ENCODE measurements at regions not wholly inside any gene's neighbourhood (a gene's known extent, or its start where the extent isn't known, plus 50 kb on each side); places are given as distances from the start of the nearest gene placed in this dataset.

- ChIA-PET POLR2A (no interaction called here), CTCF (no interaction called here)
- TF ChIP-seq ZNF384 (IDR thresholded peaks at IDR 0.05) (no peak), CTBP1 (IDR thresholded peaks at IDR 0.05; ENCODE audit: borderline replicate concordance) (no peak), FOXK2 (IDR thresholded peaks at IDR 0.05) (no peak), HDGF (IDR thresholded peaks at IDR 0.05; ENCODE audit: borderline replicate concordance) (no peak), ARNT (IDR thresholded peaks at IDR 0.05) (no peak), FOXA1 (IDR thresholded peaks at IDR 0.05) (no peak), SP1 (IDR thresholded peaks at IDR 0.05) (no peak), ELF4 (IDR thresholded peaks at IDR 0.05) (no peak), TARDBP (IDR thresholded peaks at IDR 0.05) (no peak), FOXM1 (IDR thresholded peaks at IDR 0.05; ENCODE audit: borderline replicate concordance) (no peak), BHLHE40 (IDR thresholded peaks at IDR 0.05; ENCODE audit: borderline replicate concordance) (no peak), NFRKB (IDR thresholded peaks at IDR 0.05) (no peak), L3MBTL2 (conservative IDR thresholded peaks at IDR 0.05) (no peak), SUZ12 (IDR thresholded peaks at IDR 0.05) (no peak), LEF1 (IDR thresholded peaks at IDR 0.05; ENCODE audit: borderline replicate concordance) (no peak), PKNOX1 (IDR thresholded peaks at IDR 0.05) (no peak)
- no peak for DNase-seq (ENCODE audit: extremely low spot score)
Observed at GRCh38 chr6:8325743-8326142, 109.6 kb downstream of the SLC35B3 start.

GRCh38 chr6:8322659-8323058 is 112.7 kb downstream of the SLC35B3 start:
- TF ChIP-seq CTBP1 (IDR thresholded peaks at IDR 0.05; ENCODE audit: borderline replicate concordance) = no peak
- TF ChIP-seq L3MBTL2 (conservative IDR thresholded peaks at IDR 0.05) = no peak
- TF ChIP-seq LEF1 (IDR thresholded peaks at IDR 0.05; ENCODE audit: borderline replicate concordance) = no peak
- no peak for TF ChIP-seq SUZ12 (IDR thresholded peaks at IDR 0.05)
- no peak for TF ChIP-seq FOXM1 (IDR thresholded peaks at IDR 0.05; ENCODE audit: borderline replicate concordance)
- TF ChIP-seq HDGF (IDR thresholded peaks at IDR 0.05; ENCODE audit: borderline replicate concordance) = no peak
- TF ChIP-seq ELF4 (IDR thresholded peaks at IDR 0.05) = no peak
- no peak for TF ChIP-seq PKNOX1 (IDR thresholded peaks at IDR 0.05)
- no peak for DNase-seq (ENCODE audit: extremely low spot score)
- ChIA-PET CTCF (interaction anchor here (0.6 kb wide), 1 partner anchor 103 kb away, joined by 3 read pairs; no protein-coding TSS in a partner anchor), POLR2A (no interaction called here)

GRCh38 chr6:8321671-8322404 is 113.5 kb downstream of the SLC35B3 start:
- CTCF ChIA-PET = no interaction called here
- POLR2A ChIA-PET = no interaction called here
- no peak for DNase-seq (ENCODE audit: extremely low spot score)
- TF ChIP-seq SUZ12 (IDR thresholded peaks at IDR 0.05) (no peak), PKNOX1 (IDR thresholded peaks at IDR 0.05) (no peak), FOXK2 (IDR thresholded peaks at IDR 0.05) (no peak), HDGF (IDR thresholded peaks at IDR 0.05; ENCODE audit: borderline replicate concordance) (no peak), ZNF384 (IDR thresholded peaks at IDR 0.05) (no peak)

- no peak for TF ChIP-seq ARNT (IDR thresholded peaks at IDR 0.05)
- no peak for TF ChIP-seq LEF1 (IDR thresholded peaks at IDR 0.05; ENCODE audit: borderline replicate concordance)
- no peak for TF ChIP-seq ELF4 (IDR thresholded peaks at IDR 0.05)
- TF ChIP-seq FOXA1 (IDR thresholded peaks at IDR 0.05) = no peak
- no peak for TF ChIP-seq L3MBTL2 (conservative IDR thresholded peaks at IDR 0.05)
- TF ChIP-seq CTBP1 (IDR thresholded peaks at IDR 0.05; ENCODE audit: borderline replicate concordance) = no peak
- TF ChIP-seq PKNOX1 (IDR thresholded peaks at IDR 0.05) = no peak
- ChIA-PET POLR2A (no interaction called here), CTCF (no interaction called here)
- DNase-seq (ENCODE audit: extremely low spot score) = no peak
Observed at GRCh38 chr6:8315154-8315553, 120.2 kb downstream of the SLC35B3 start.

- ChIA-PET POLR2A (no interaction called here), CTCF (no interaction called here)
- no peak for TF ChIP-seq ZNF384 (IDR thresholded peaks at IDR 0.05)
- TF ChIP-seq ARNT (IDR thresholded peaks at IDR 0.05) = no peak
- TF ChIP-seq LEF1 (IDR thresholded peaks at IDR 0.05; ENCODE audit: borderline replicate concordance) = no peak
- no peak for TF ChIP-seq FOXK2 (IDR thresholded peaks at IDR 0.05)
- no peak for TF ChIP-seq TARDBP (IDR thresholded peaks at IDR 0.05)
- no peak for TF ChIP-seq FOXA1 (IDR thresholded peaks at IDR 0.05)
- TF ChIP-seq BHLHE40 (IDR thresholded peaks at IDR 0.05; ENCODE audit: borderline replicate concordance) = no peak
- no peak for TF ChIP-seq NFRKB (IDR thresholded peaks at IDR 0.05)
- TF ChIP-seq SUZ12 (IDR thresholded peaks at IDR 0.05) = no peak
- no peak for TF ChIP-seq CTBP1 (IDR thresholded peaks at IDR 0.05; ENCODE audit: borderline replicate concordance)
- no peak for TF ChIP-seq FOXM1 (IDR thresholded peaks at IDR 0.05; ENCODE audit: borderline replicate concordance)
- TF ChIP-seq HDGF (IDR thresholded peaks at IDR 0.05; ENCODE audit: borderline replicate concordance) = no peak
- no peak for TF ChIP-seq ELF4 (IDR thresholded peaks at IDR 0.05)
- TF ChIP-seq SP1 (IDR thresholded peaks at IDR 0.05) = no peak
- TF ChIP-seq PKNOX1 (IDR thresholded peaks at IDR 0.05) = no peak
- no peak for TF ChIP-seq L3MBTL2 (conservative IDR thresholded peaks at IDR 0.05)
- no peak for DNase-seq (ENCODE audit: extremely low spot score)
Observed at GRCh38 chr6:8301502-8301901, 133.8 kb downstream of the SLC35B3 start.

All from HEK293T (cell line).